WI38 (cell line): ENCODE measurements at regions not wholly inside any gene's neighbourhood (a gene's known extent, or its start where the extent isn't known, plus 50 kb on each side); places are given as distances from the start of the nearest gene placed in this dataset.

Experiments used
- H3K4me3 ChIP-seq: 2 replicates; pipeline ENCODE4 v1.5.1; 2011; ENCODE audit warnings: low read depth, mild to moderate bottlenecking, control low read depth, low read length
- CTCF ChIP-seq: IDR thresholded peaks from 2 replicates; pipeline ENCODE4 v1.5.1; 2012; ENCODE audit warnings: low read depth, mild to moderate bottlenecking, control low read depth, low read length

GRCh38 chr6:77249560-77249959 is 213.7 kb downstream of the HTR1B start:
- no peak overlapping the region for H3K4me3 ChIP-seq
- no peak for TF ChIP-seq CTCF

- H3K4me3 ChIP-seq: no peak overlapping the region
- no peak for TF ChIP-seq CTCF
These were observed 218.3 kb downstream of the HTR1B start for GRCh38 chr6:77245026-77245425.

- TF ChIP-seq CTCF: no peak
- H3K4me3 ChIP-seq: no peak overlapping the region
These were observed 231.6 kb downstream of the HTR1B start for GRCh38 chr6:77231438-77232305.

GRCh38 chr6:77228279-77228678 is 235.0 kb downstream of the HTR1B start:
- H3K4me3 ChIP-seq: no peak overlapping the region
- TF ChIP-seq CTCF: no peak

GRCh38 chr6:77217896-77218295 is 245.4 kb downstream of the HTR1B start:
- TF ChIP-seq CTCF: no peak
- H3K4me3 ChIP-seq: no peak overlapping the region

- no peak for TF ChIP-seq CTCF
- H3K4me3 ChIP-seq: no peak overlapping the region
These were observed 257.4 kb downstream of the HTR1B start for GRCh38 chr6:77205936-77206335.

GRCh38 chr6:77204555-77204954 is 258.7 kb downstream of the HTR1B start:
- TF ChIP-seq CTCF: no peak
- no peak overlapping the region for H3K4me3 ChIP-seq
